ENCODE measurements at regions not wholly inside any gene's neighbourhood (a gene's known extent, or its start where the extent isn't known, plus 50 kb on each side); places are given as distances from the start of the nearest gene placed in this dataset.

GRCh38 chr7:49080896-49081475, 156.6 kb downstream of the CDC14C start:
- TF ChIP-seq CTCF (IDR thresholded peaks at IDR 0.05) (no peak), POLR2A (IDR thresholded peaks at IDR 0.05) (no peak)

All from heart left ventricle (tissue), 13 donors.